ENCODE measurements at regions not wholly inside any gene's neighbourhood (a gene's known extent, or its start where the extent isn't known, plus 50 kb on each side); places are given as distances from the start of the nearest gene placed in this dataset.

- Histone ChIP-seq H3K79me2 (ENCODE audit: insufficient read depth, low read length) (no peaks in the 10 kb centered on the region), H3K4me3 (ENCODE audit: insufficient read depth, low read length, poor library complexity, severe bottlenecking) (no peak overlapping the region), H3K36me3 (ENCODE audit: low read length) (no peaks in the 10 kb centered on the region), H3K27me3 (ENCODE audit: low read length) (no peaks in the 10 kb centered on the region), H2AFZ (ENCODE audit: low read depth, low read length, severe bottlenecking) (no peak overlapping the region), H3F3A (ENCODE audit: insufficient read depth) (no peaks in the 10 kb centered on the region), H3K9ac (ENCODE audit: low read length) (no peak overlapping the region), H3K4me2 (ENCODE audit: low read depth, low read length, poor library complexity, severe bottlenecking) (no peak overlapping the region), H3K9me3 (ENCODE audit: insufficient read depth, low read length) (no peaks in the 10 kb centered on the region), H3K9me2 (replicated peaks; ENCODE audit: insufficient read depth, low read length) (no peaks in the 10 kb centered on the region), H4K20me1 (ENCODE audit: low read depth, low read length) (no peaks in the 10 kb centered on the region), H3K27ac (ENCODE audit: low read depth, low read length) (no peak overlapping the region)
- TF ChIP-seq CTCF (IDR thresholded peaks at IDR 0.05; ENCODE audit: insufficient read depth, low read length, poor library complexity, severe bottlenecking) = no peak
- no peak for TF ChIP-seq EZH2phosphoT487 (conservative IDR thresholded peaks at IDR 0.05; ENCODE audit: low read length)
Measured at GRCh38 chr12:58529897-58530741, 390.2 kb downstream of the LRIG3 start.

- Histone ChIP-seq H3K79me2 (ENCODE audit: insufficient read depth, low read length) (no peaks in the 10 kb centered on the region), H2AFZ (ENCODE audit: low read depth, low read length, severe bottlenecking) (no peak overlapping the region), H3K27me3 (ENCODE audit: low read length) (no peaks in the 10 kb centered on the region), H3K4me3 (ENCODE audit: insufficient read depth, low read length, poor library complexity, severe bottlenecking) (no peak overlapping the region), H3K9me3 (ENCODE audit: insufficient read depth, low read length) (no peaks in the 10 kb centered on the region), H3F3A (ENCODE audit: insufficient read depth) (no peaks in the 10 kb centered on the region), H3K27ac (ENCODE audit: low read depth, low read length) (no peak overlapping the region), H4K20me1 (ENCODE audit: low read depth, low read length) (no peaks in the 10 kb centered on the region), H3K4me2 (ENCODE audit: low read depth, low read length, poor library complexity, severe bottlenecking) (no peak overlapping the region), H3K36me3 (ENCODE audit: low read length) (no peaks in the 10 kb centered on the region), H3K9me2 (replicated peaks; ENCODE audit: insufficient read depth, low read length) (no peaks in the 10 kb centered on the region), H3K9ac (ENCODE audit: low read length) (no peak overlapping the region)
- TF ChIP-seq EZH2phosphoT487 (conservative IDR thresholded peaks at IDR 0.05; ENCODE audit: low read length) (no peak), CTCF (IDR thresholded peaks at IDR 0.05; ENCODE audit: insufficient read depth, low read length, poor library complexity, severe bottlenecking) (no peak)
Measured at GRCh38 chr12:58530742-58531062, 389.6 kb downstream of the LRIG3 start.

- H2AFZ ChIP-seq (ENCODE audit: low read depth, low read length, severe bottlenecking) = no peak overlapping the region
- no peaks in the 10 kb centered on the region for H3K79me2 ChIP-seq (ENCODE audit: insufficient read depth, low read length)
- H3K9me2 ChIP-seq (replicated peaks; ENCODE audit: insufficient read depth, low read length) = no peaks in the 10 kb centered on the region
- TF ChIP-seq CTCF (IDR thresholded peaks at IDR 0.05; ENCODE audit: insufficient read depth, low read length, poor library complexity, severe bottlenecking) (no peak), EZH2phosphoT487 (conservative IDR thresholded peaks at IDR 0.05; ENCODE audit: low read length) (no peak)
- no peak overlapping the region for H3K4me3 ChIP-seq (ENCODE audit: insufficient read depth, low read length, poor library complexity, severe bottlenecking)
- no peaks in the 10 kb centered on the region for H4K20me1 ChIP-seq (ENCODE audit: low read depth, low read length)
- no peak overlapping the region for H3K27ac ChIP-seq (ENCODE audit: low read depth, low read length)
- H3K4me2 ChIP-seq (ENCODE audit: low read depth, low read length, poor library complexity, severe bottlenecking) = no peak overlapping the region
- H3F3A ChIP-seq (ENCODE audit: insufficient read depth) = no peaks in the 10 kb centered on the region
- no peaks in the 10 kb centered on the region for H3K27me3 ChIP-seq (ENCODE audit: low read length)
- H3K36me3 ChIP-seq (ENCODE audit: low read length) = no peaks in the 10 kb centered on the region
- no peaks in the 10 kb centered on the region for H3K9me3 ChIP-seq (ENCODE audit: insufficient read depth, low read length)
- H3K9ac ChIP-seq (ENCODE audit: low read length) = no peak overlapping the region
Measured at GRCh38 chr12:58532855-58533608, 387.3 kb downstream of the LRIG3 start.
